Naive thymus-derived CD4-positive, alpha-beta T cell (primary cell): ENCODE measurements at regions not wholly inside any gene's neighbourhood (a gene's known extent, or its start where the extent isn't known, plus 50 kb on each side); places are given as distances from the start of the nearest gene placed in this dataset.
A peak's percentile ranks its signal among the peaks of the same experiment; 100 is the strongest.

ENCODE experiments used
- ATAC-seq: fragments of 150-1000 bp; cut with Tn5 transposase; 2 replicates; pipeline ENCODE4 v1.10.0; 2021; ENCODE audit warnings: mild to moderate bottlenecking, moderate library complexity
- CTCF ChIA-PET: fragments of 350-600 bp; sonication (Branson Sonifier 250); formaldehyde crosslinking; loops from one replicate; lab custom pipeline; 2021; ENCODE audit warnings: antibody characterized with exemption; lab: Charles Lee
- POLR2A ChIA-PET: fragments of 350-600 bp; sonication (Branson Sonifier 250); formaldehyde crosslinking; loops from one replicate; lab custom pipeline; 2021; ENCODE audit warnings: antibody characterized with exemption, inconsistent platforms; lab: Charles Lee
- DNase-seq, 9 donors: peaks; one replicate each; pipeline versions ENCODE4 v3.0.0 to v3.0.0-alpha.2; 2020 to 2022; ENCODE audit warnings: mixed read lengths in 1 of 9
- H3K27ac ChIP-seq: one replicate; pipeline ENCODE4 v1.7.0; 2013; ENCODE audit warnings: mild to moderate bottlenecking, low read depth, low read length, moderate library complexity
- H3K27me3 ChIP-seq, 2 donors: one replicate each; pipeline ENCODE4 v1.7.0; 2013; ENCODE audit warnings: low read length in 2 of 2, mild to moderate bottlenecking in 2 of 2, moderate library complexity in 2 of 2; ENCODE audit not compliant: control insufficient read depth in 2 of 2, insufficient read depth in 2 of 2
- H3K36me3 ChIP-seq, 3 experiments: 1 replicate in 2 of 3; 2 replicates in 1 of 3; pipeline ENCODE4 v1.7.0; 2013; ENCODE audit warnings: low read length in 3 of 3, mild to moderate bottlenecking in 3 of 3, moderate library complexity in 1 of 3; ENCODE audit not compliant: insufficient read depth in 3 of 3, control insufficient read depth in 2 of 3
- H3K4me1 ChIP-seq, 2 donors: one replicate each; pipeline ENCODE4 v1.7.0; 2013; ENCODE audit warnings: low read length in 2 of 2, mild to moderate bottlenecking in 2 of 2, moderate library complexity in 1 of 2; ENCODE audit not compliant: control insufficient read depth in 2 of 2, insufficient read depth in 2 of 2
- H3K4me3 ChIP-seq: 2 replicates; pipeline ENCODE4 v1.7.0; 2013; ENCODE audit warnings: mild to moderate bottlenecking, low read length
- H3K9me3 ChIP-seq, 3 experiments: 1 replicate in 2 of 3; 2 replicates in 1 of 3; pipeline ENCODE4 v1.7.0; 2013; ENCODE audit warnings: low read length in 3 of 3; ENCODE audit not compliant: control insufficient read depth in 2 of 3
- H3K27ac Mint-ChIP-seq, 9 donors: one replicate each; pipeline ENCODE4 v1.8.0; 2020 to 2022; ENCODE audit warnings: mixed read lengths in 9 of 9, mild to moderate bottlenecking in 8 of 9, moderate library complexity in 5 of 9, inconsistent platforms in 2 of 9
- H3K27me3 Mint-ChIP-seq, 5 donors: one replicate each; pipeline ENCODE4 v1.8.0; 2021 to 2022; ENCODE audit warnings: mixed read lengths in 5 of 5, mild to moderate bottlenecking in 1 of 5
- H3K36me3 Mint-ChIP-seq, 5 donors: one replicate each; pipeline ENCODE4 v1.8.0; 2020 to 2022; ENCODE audit warnings: mixed read lengths in 5 of 5, mild to moderate bottlenecking in 3 of 5, inconsistent platforms in 1 of 5
- H3K4me1 Mint-ChIP-seq, 7 donors: one replicate each; pipeline ENCODE4 v1.8.0; 2020 to 2022; ENCODE audit warnings: mixed read lengths in 7 of 7, mild to moderate bottlenecking in 3 of 7, inconsistent platforms in 1 of 7
- H3K4me3 Mint-ChIP-seq, 10 donors: one replicate each; pipeline ENCODE4 v1.8.0; 2020 to 2022; ENCODE audit warnings: mild to moderate bottlenecking in 10 of 10, mixed read lengths in 10 of 10, moderate library complexity in 6 of 10, inconsistent platforms in 2 of 10
- H3K9me3 Mint-ChIP-seq, 11 donors: one replicate each; pipeline ENCODE4 v1.8.0; 2020 to 2022; ENCODE audit warnings: mixed read lengths in 11 of 11, mild to moderate bottlenecking in 4 of 11, inconsistent platforms in 1 of 11, moderate library complexity in 1 of 11
- intact Hi-C, 2 donors: fragments of 100-400 bp; cut with micrococcal nuclease; formaldehyde crosslinking; loops; one replicate each; pipeline ENCODE4 v1.15.1; 2023

- Histone ChIP-seq H3K27me3 (no peaks in the 10 kb centered on the region), H3K27ac (no peak overlapping the region), H3K4me3 (no peak overlapping the region), H3K4me1 (no peaks in the 10 kb centered on the region), H3K36me3 (no peaks in the 10 kb centered on the region), H3K9me3 (no peaks in the 10 kb centered on the region)
- DNase-seq = no peak
- peaks cover 0 to 5% (median 0%) of the 10 kb centered on the region in 7 donors for H3K4me1 Mint-ChIP-seq
- H3K36me3 Mint-ChIP-seq = no peaks in the 10 kb centered on the region
- H3K4me3 Mint-ChIP-seq = no peak overlapping the region
- H3K27me3 Mint-ChIP-seq = peaks cover 0 to 22% (median 3%) of the 10 kb centered on the region in 5 donors
- H3K9me3 Mint-ChIP-seq = no peaks in the 10 kb centered on the region
- CTCF ChIA-PET = no interaction called here
- no peak for ATAC-seq
- intact Hi-C loops = no loop called here
- POLR2A ChIA-PET = no interaction called here
- H3K27ac Mint-ChIP-seq = no peak overlapping the region
Measured at GRCh38 chr9:89865357-89865756, 260.5 kb downstream of the GADD45G start.

- no peak overlapping the region for H3K4me3 Mint-ChIP-seq
- POLR2A ChIA-PET = no interaction called here
- no peaks in the 10 kb centered on the region for H3K36me3 Mint-ChIP-seq
- Histone ChIP-seq H3K36me3 (no peaks in the 10 kb centered on the region), H3K4me1 (no peaks in the 10 kb centered on the region), H3K9me3 (no peaks in the 10 kb centered on the region), H3K4me3 (no peak overlapping the region), H3K27ac (no peak overlapping the region), H3K27me3 (no peaks in the 10 kb centered on the region)
- intact Hi-C loops = no loop called here
- H3K4me1 Mint-ChIP-seq = peaks cover 0 to 5% (median 0%) of the 10 kb centered on the region in 7 donors
- CTCF ChIA-PET = no interaction called here
- H3K27ac Mint-ChIP-seq = no peak overlapping the region
- peaks cover 0 to 20% (median 0%) of the 10 kb centered on the region in 5 donors for H3K27me3 Mint-ChIP-seq
- no peak for DNase-seq
- no peaks in the 10 kb centered on the region for H3K9me3 Mint-ChIP-seq
- no peak for ATAC-seq
Measured at GRCh38 chr9:89865981-89866380, 261.2 kb downstream of the GADD45G start.

- POLR2A ChIA-PET = no interaction called here
- Histone ChIP-seq H3K4me3 (no peak overlapping the region), H3K27ac (no peak overlapping the region), H3K36me3 (no peaks in the 10 kb centered on the region), H3K9me3 (no peaks in the 10 kb centered on the region), H3K27me3 (no peaks in the 10 kb centered on the region), H3K4me1 (no peaks in the 10 kb centered on the region)
- H3K9me3 Mint-ChIP-seq = no peaks in the 10 kb centered on the region
- DNase-seq (no peak), ATAC-seq (no peak)
- H3K4me3 Mint-ChIP-seq = no peak overlapping the region
- intact Hi-C loops = no loop called here
- CTCF ChIA-PET = no interaction called here
- no peak overlapping the region for H3K27ac Mint-ChIP-seq
- H3K4me1 Mint-ChIP-seq = peaks cover 0 to 5% (median 0%) of the 10 kb centered on the region in 7 donors
- H3K27me3 Mint-ChIP-seq = peaks cover 0 to 16% (median 0%) of the 10 kb centered on the region in 5 donors
- no peaks in the 10 kb centered on the region for H3K36me3 Mint-ChIP-seq
Measured at GRCh38 chr9:89866701-89867100, 261.9 kb downstream of the GADD45G start.

GRCh38 chr9:89868100-89868499, 263.3 kb downstream of the GADD45G start:
- CTCF ChIA-PET = interaction anchor here (0.8 kb wide), 1 partner anchor 137 kb away, joined by 6 read pairs; no protein-coding TSS in a partner anchor
- no peak for ATAC-seq
- H3K27me3 ChIP-seq = no peaks in the 10 kb centered on the region

GRCh38 chr9:89869793-89870580, 265.2 kb downstream of the GADD45G start:
- Mint-ChIP-seq H3K27me3 (peaks cover 0 to 3% (median 0%) of the 10 kb centered on the region in 5 donors), H3K4me1 (no peaks in the 10 kb centered on the region), H3K36me3 (no peaks in the 10 kb centered on the region), H3K9me3 (no peaks in the 10 kb centered on the region), H3K4me3 (peak overlapping the region in 1 of 10 donors; percentile 24), H3K27ac (no peak overlapping the region)
- no peak for DNase-seq
- Histone ChIP-seq H3K27me3 (no peaks in the 10 kb centered on the region), H3K9me3 (no peaks in the 10 kb centered on the region), H3K36me3 (no peaks in the 10 kb centered on the region), H3K4me1 (no peaks in the 10 kb centered on the region), H3K27ac (no peak overlapping the region), H3K4me3 (no peak overlapping the region)
- POLR2A ChIA-PET = no interaction called here
- CTCF ChIA-PET = no interaction called here
- intact Hi-C loops = no loop called here
- ATAC-seq = no peak

More at GRCh38 chr9:89868100-89868499, 263.3 kb downstream of the GADD45G start:
- Histone ChIP-seq H3K9me3 (no peaks in the 10 kb centered on the region), H3K4me1 (no peaks in the 10 kb centered on the region), H3K27ac (no peak overlapping the region), H3K4me3 (no peak overlapping the region), H3K36me3 (no peaks in the 10 kb centered on the region)
- DNase-seq = no peak
- POLR2A ChIA-PET = no interaction called here
- Mint-ChIP-seq H3K9me3 (no peaks in the 10 kb centered on the region), H3K4me3 (no peak overlapping the region), H3K4me1 (no peaks in the 10 kb centered on the region), H3K27ac (no peak overlapping the region), H3K27me3 (peaks cover 0 to 4% (median 0%) of the 10 kb centered on the region in 5 donors), H3K36me3 (no peaks in the 10 kb centered on the region)
- intact Hi-C loops = no loop called here

- Histone ChIP-seq H3K4me3 (no peak overlapping the region), H3K9me3 (no peaks in the 10 kb centered on the region), H3K4me1 (no peaks in the 10 kb centered on the region), H3K27ac (no peak overlapping the region), H3K36me3 (no peaks in the 10 kb centered on the region), H3K27me3 (no peaks in the 10 kb centered on the region)
- peak; percentile 16 for ATAC-seq
- Mint-ChIP-seq H3K27me3 (peaks cover 0 to 3% (median 0%) of the 10 kb centered on the region in 5 donors), H3K4me3 (no peak overlapping the region), H3K36me3 (no peaks in the 10 kb centered on the region), H3K9me3 (no peaks in the 10 kb centered on the region), H3K27ac (no peak overlapping the region), H3K4me1 (no peaks in the 10 kb centered on the region)
- POLR2A ChIA-PET = no interaction called here
- peak in 1 of 9 donors; percentile 11 for DNase-seq
- intact Hi-C loops = no loop called here
- CTCF ChIA-PET = no interaction called here
Measured at GRCh38 chr9:89871871-89872331, 267.1 kb downstream of the GADD45G start.

GRCh38 chr9:89872426-89872912, 267.7 kb downstream of the GADD45G start:
- H3K36me3 ChIP-seq = no peaks in the 10 kb centered on the region
- Mint-ChIP-seq H3K9me3 (no peaks in the 10 kb centered on the region), H3K4me3 (no peak overlapping the region), H3K27me3 (peaks cover 0 to 3% (median 0%) of the 10 kb centered on the region in 5 donors), H3K36me3 (no peaks in the 10 kb centered on the region), H3K4me1 (peaks cover 0 to 1% (median 0%) of the 10 kb centered on the region in 7 donors), H3K27ac (no peak overlapping the region)
- CTCF ChIA-PET = no interaction called here
- no peaks in the 10 kb centered on the region for H3K9me3 ChIP-seq
- no peaks in the 10 kb centered on the region for H3K4me1 ChIP-seq
- ATAC-seq (no peak), DNase-seq (peak in 1 of 9 donors; percentile 9)
- intact Hi-C loops = no loop called here
- H3K27ac ChIP-seq = no peak overlapping the region
- H3K27me3 ChIP-seq = no peaks in the 10 kb centered on the region
- POLR2A ChIA-PET = no interaction called here
- H3K4me3 ChIP-seq = no peak overlapping the region
